GM19455 (cell line): ENCODE measurements at regions not wholly inside any gene's neighbourhood (a gene's known extent, or its start where the extent isn't known, plus 50 kb on each side); places are given as distances from the start of the nearest gene placed in this dataset.
A peak's percentile ranks its signal among the peaks of the same experiment; 100 is the strongest.

Experiments used
- ATAC-seq: cut with Tn5 transposase; IDR thresholded peaks from one replicate; pipeline ENCODE4 v1.9.1; 2021; ENCODE audit not compliant: unreplicated experiment

DNA sequence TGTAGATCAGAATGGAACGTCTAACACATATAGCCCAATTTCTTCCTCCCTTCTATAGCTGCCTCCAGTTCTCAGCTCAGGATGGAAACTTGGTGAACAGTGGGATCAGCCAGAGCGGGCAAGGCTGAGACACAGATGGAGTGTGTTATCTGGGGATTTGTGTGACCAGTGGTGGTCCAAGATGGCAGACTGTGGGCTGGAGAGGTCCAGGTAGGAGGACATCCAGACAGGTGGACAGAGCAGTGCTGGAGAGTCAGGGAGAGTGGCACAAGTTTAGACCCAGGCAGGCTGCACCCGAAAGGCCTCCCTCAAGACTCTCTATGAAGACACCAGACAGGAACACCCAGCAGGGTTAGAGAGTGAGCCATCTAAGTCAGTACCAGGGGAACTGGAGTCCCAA is 116.1 kb upstream of the CPSF6 start:
- ATAC-seq: no peak

GRCh38 chr12:69123919-69124638 is 115.3 kb upstream of the CPSF6 start:
- ATAC-seq: no peak

DNA sequence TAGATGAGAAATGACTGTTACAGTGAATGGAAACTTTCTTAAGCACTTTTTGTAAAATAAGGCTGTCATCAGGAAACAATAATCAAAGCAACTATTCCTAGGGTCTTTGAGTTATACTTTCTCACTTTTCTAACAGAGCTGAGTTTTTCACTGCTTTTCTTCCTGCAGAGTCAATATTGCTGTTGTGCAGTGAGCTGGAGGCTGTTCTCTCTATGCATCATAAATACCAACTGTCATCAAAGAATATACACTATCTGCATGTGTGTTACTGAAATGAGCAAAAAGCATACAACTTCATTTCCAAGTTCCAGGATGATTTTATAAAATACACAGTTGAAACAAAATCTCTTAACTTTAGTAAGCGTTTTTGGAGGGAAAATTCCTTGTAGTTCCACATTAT is 110.4 kb upstream of the CPSF6 start:
- ATAC-seq: no peak

DNA sequence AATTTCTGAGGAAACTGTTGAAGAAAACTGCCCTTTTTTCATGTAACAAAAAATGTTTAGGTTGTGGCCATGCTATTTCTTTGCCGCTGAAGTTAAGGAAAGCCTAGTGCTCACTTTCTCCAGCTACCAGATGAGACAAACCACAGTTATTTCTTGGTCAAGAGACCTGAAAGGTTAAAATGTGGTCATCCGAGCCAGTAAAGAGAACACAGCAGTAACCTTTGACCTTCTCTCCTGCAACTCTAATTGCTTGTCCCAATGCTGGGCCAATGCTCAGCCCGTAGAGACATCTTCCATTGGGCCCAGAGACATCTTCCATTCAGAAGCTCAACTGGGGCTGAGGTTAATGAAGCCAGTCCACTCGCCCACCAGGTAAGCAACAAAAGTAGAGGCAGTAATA is 109.8 kb upstream of the CPSF6 start:
- no peak for ATAC-seq

DNA sequence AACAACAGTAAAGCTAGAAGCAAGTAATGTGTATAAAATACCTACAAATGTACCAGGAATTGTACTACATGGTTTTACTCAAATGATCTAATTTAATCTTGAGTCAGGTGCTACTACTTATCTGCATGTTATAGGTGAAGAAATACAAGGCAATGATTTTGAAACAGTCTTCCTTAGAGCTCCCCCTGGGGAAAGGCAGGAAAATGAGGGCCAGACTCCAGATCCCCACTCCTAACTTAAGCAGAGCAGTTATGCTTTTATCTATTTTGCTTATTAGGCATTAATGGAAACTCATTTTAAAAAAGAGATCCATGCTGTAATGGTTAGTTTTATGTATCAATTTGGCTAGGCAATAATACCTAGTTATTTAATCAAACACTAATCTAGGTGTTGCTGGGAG is 109.3 kb upstream of the CPSF6 start:
- no peak for ATAC-seq

- no peak for ATAC-seq
These were observed 108.3 kb upstream of the CPSF6 start for GRCh38 chr12:69131077-69131476.

- no peak for ATAC-seq
These were observed 102.3 kb upstream of the CPSF6 start for GRCh38 chr12:69136931-69137613.

GRCh38 chr12:69141074-69141473 is 98.3 kb upstream of the CPSF6 start:
- no peak for ATAC-seq

GRCh38 chr12:69149270-69149669 is 90.1 kb upstream of the CPSF6 start:
- ATAC-seq: no peak

DNA sequence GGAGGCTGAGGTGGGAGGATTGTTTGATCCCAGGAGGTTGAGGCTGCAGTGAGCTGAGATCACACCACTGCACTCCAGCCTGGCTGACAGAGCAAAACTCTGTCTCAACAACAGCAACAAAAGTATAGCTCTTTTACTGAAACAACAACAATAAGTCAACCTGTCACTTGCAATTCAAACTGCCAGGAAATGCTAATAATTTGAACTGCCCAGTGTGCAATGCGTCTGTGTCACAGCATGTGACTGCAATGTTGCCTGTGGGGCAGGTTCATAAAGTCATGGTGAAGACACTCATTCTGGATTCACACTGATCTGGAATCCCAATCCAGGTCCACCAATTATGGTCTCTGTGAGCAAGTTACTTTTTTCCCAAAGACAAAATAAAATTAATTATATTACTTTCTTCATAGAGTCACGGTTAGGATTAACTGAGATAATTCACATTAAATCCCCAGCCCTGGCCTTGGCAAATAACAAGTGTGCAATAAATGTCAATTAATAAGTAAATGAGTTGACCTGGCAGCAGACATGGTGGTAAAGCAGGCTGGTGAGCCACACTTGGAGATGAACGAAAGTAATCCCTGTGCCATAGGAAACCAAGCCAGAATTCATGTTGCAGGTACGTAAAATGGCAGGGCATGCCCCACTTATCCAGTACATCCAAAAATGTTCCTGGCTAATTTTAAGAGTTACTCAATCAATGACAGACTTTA is 89.1 kb upstream of the CPSF6 start:
- ATAC-seq: no peak

GRCh38 chr12:69150796-69151127 is 88.6 kb upstream of the CPSF6 start:
- ATAC-seq: no peak

DNA sequence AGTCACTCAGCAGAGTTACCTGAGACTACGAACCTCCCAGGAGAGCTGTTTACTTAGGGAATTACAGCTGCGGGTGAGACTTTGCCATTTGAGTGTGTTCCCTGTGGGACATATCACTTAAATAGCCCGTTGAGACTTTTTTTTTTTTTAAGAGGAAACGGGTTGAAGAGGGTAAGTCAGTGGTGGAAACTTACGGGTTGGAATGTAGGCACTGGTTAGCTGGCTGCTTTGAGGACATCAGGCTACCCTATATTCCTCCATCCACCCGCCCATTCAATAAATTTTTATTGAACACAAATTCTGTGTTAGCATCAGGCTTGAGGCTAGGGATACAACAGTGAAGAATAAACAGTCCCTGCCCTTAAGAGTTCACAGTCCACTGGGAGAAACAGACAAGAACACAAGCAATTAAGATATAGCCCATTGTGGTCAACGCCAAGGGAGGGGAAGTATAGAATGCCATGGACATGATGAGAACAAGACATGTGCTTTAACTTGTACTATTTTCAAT is 88.1 kb upstream of the CPSF6 start:
- ATAC-seq: no peak

DNA sequence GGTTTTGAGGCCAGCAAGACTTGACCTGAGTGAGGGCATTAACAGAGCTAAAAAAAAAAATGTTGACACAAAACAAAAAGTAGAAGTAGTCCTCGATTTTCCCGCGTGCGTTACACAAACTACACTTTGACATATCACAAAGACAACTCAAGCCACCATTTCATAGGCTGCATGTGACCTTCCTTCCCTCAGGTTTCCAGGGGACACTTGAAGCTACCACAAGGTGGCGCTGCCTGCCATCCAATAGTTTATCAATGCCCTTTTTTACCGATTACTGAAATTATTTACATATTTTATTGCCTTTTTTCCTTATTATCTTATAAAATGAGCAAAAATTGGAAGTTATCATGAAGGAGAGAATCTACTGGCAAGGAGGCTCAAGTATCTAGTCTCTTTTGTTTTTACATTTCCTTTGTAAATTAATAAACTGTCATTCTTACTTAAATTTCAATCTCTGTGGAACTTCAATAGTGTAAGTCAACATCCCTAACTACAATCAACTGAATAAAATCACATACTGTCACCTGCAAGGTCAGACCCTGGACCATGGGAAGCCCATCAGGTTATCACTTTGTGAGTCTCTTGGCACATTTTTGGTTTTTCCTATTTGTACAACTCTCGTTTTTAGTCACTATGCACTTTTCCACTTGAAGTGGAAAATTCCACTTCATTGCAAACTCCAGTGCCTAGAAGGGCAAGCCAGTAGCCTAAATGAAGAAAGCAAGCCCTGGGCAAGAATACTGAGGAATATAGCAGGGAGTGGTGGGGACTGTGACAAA is 84.6 kb upstream of the CPSF6 start:
- ATAC-seq: no peak

- ATAC-seq: peak; percentile 97
These were observed 82.2 kb upstream of the CPSF6 start for GRCh38 chr12:69157023-69157655.

- peak; percentile 55 for ATAC-seq
These were observed 77.5 kb upstream of the CPSF6 start for GRCh38 chr12:69161829-69162228.

- ATAC-seq: no peak
These were observed 75.5 kb upstream of the CPSF6 start for GRCh38 chr12:69163681-69164362.

GRCh38 chr12:69167648-69168165 is 71.7 kb upstream of the CPSF6 start:
- no peak for ATAC-seq

- no peak for ATAC-seq
These were observed 71.0 kb upstream of the CPSF6 start for GRCh38 chr12:69168363-69168762.

DNA sequence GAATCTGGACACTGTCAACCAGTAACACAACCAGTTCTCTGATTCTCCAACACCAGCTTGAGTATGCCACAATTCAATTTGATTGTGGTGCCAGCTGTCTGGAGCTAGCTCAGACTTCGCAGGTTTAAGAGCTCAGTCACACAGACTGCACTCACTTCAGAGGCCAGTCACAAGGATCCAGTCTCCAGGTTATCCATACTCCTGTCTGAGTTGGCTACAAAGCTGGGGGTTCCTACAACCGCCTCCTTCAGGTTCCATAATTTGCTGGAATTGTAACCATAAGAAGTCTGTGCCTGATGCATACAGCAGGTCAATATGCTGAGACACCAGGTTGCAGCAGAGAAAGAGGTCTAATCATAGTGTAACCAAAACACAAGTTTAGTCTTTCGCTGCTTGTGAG is 70.5 kb upstream of the CPSF6 start:
- no peak for ATAC-seq

DNA sequence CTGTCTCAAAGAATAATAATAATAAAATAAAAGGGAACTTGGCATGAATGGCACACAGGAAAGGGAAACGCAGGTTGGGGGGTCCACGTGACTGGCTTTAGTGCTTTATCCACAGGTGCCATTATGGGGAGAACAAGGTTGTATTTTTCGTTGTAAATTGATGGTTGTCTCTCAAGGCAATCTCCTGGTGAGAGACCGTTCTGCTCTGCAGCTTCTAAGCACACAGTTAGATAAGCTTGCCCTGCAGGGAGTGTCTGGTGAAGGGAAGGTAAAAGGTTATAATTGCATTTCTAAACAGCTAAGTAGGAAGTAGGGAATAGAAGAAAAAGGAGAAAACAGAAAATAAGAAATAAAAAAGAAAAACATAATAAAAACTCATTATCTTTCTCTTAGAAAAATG is 69.1 kb upstream of the CPSF6 start:
- no peak for ATAC-seq
